HS-5 (cell line): ENCODE measurements at regions not wholly inside any gene's neighbourhood (a gene's known extent, or its start where the extent isn't known, plus 50 kb on each side); places are given as distances from the start of the nearest gene placed in this dataset.

ENCODE experiments used
- DNase-seq: peaks from one replicate; pipeline ENCODE4 v3.0.0-alpha.2; 2012; ENCODE audit warnings: low read depth

GRCh38 chr6:27052731-27053082, 194.8 kb upstream of the PRSS16 start:
- DNase-seq, result no peak

- DNase-seq, result no peak
Measured at GRCh38 chr6:27053738-27054137, 193.8 kb upstream of the PRSS16 start.

GRCh38 chr6:27056615-27057014, 190.9 kb upstream of the PRSS16 start:
- DNase-seq, result no peak

- no peak for DNase-seq
Measured at GRCh38 chr6:27059621-27060425, 187.7 kb upstream of the PRSS16 start.

GRCh38 chr6:27061235-27061993, 186.1 kb upstream of the PRSS16 start:
- no peak for DNase-seq

GRCh38 chr6:27062755-27063154, 184.7 kb upstream of the PRSS16 start:
- no peak for DNase-seq

GRCh38 chr6:27065183-27065582, 182.3 kb upstream of the PRSS16 start:
- no peak for DNase-seq

GRCh38 chr6:27066381-27066780, 181.1 kb upstream of the PRSS16 start:
- no peak for DNase-seq

- no peak for DNase-seq
Measured at GRCh38 chr6:27066802-27067201, 180.7 kb upstream of the PRSS16 start.

GRCh38 chr6:27073441-27073840, 174.1 kb upstream of the PRSS16 start:
- DNase-seq, result no peak

- no peak for DNase-seq
Measured at GRCh38 chr6:27076116-27076515, 171.4 kb upstream of the PRSS16 start.

GRCh38 chr6:27078734-27079357, 168.7 kb upstream of the PRSS16 start:
- peak; percentile 45 for DNase-seq

GRCh38 chr6:27081188-27081587, 166.3 kb upstream of the PRSS16 start:
- no peak for DNase-seq

GRCh38 chr6:27081931-27082330, 165.6 kb upstream of the PRSS16 start:
- no peak for DNase-seq

- DNase-seq, result no peak
Measured at GRCh38 chr6:27088068-27088467, 159.4 kb upstream of the PRSS16 start.

GRCh38 chr6:27091661-27092315, 155.7 kb upstream of the PRSS16 start:
- peak; percentile 83 for DNase-seq

- DNase-seq, result no peak
Measured at GRCh38 chr6:27092316-27092692, 155.2 kb upstream of the PRSS16 start.

GRCh38 chr6:27095914-27096313, 151.6 kb upstream of the PRSS16 start:
- DNase-seq, result no peak

GRCh38 chr6:27096834-27097511, 150.5 kb upstream of the PRSS16 start:
- peak; percentile 77 for DNase-seq

GRCh38 chr6:27098956-27099355, 148.5 kb upstream of the PRSS16 start:
- no peak for DNase-seq

GRCh38 chr6:27100921-27101320, 146.6 kb upstream of the PRSS16 start:
- DNase-seq, result no peak

GRCh38 chr6:27101824-27102223, 145.7 kb upstream of the PRSS16 start:
- no peak for DNase-seq
